Stomach (tissue), 4 donors: ENCODE measurements at regions not wholly inside any gene's neighbourhood (a gene's known extent, or its start where the extent isn't known, plus 50 kb on each side); places are given as distances from the start of the nearest gene placed in this dataset.
A peak's percentile ranks its signal among the peaks of the same experiment; 100 is the strongest.

ENCODE experiments used
- EP300 ChIP-seq: sonication (generic); formaldehyde crosslinking; IDR thresholded peaks from one replicate; pipeline ENCODE4 v1.6.1; 2017; ENCODE audit warnings: antibody characterized with exemption
- POLR2A ChIP-seq, 4 donors: fragments of 450-650 bp; IDR thresholded peaks; one replicate each; pipeline ENCODE4 v1.6.1; 2016; ENCODE audit warnings: antibody characterized with exemption in 4 of 4, control low read depth in 2 of 4, mild to moderate bottlenecking in 1 of 4, moderate library complexity in 1 of 4
- POLR2AphosphoS5 ChIP-seq, 3 donors: sonication (generic); formaldehyde crosslinking; IDR thresholded peaks; one replicate each; pipeline ENCODE4 v1.6.1; 2016; ENCODE audit warnings: antibody characterized with exemption in 3 of 3
- TF ChIP-seq, protein P1 (sequence below), 7 experiments: fragments of 450-650 bp in 4 of 7; fragments of 200-600 bp in 3 of 7; sonication (generic) in 3 of 7; IDR thresholded peaks; one replicate each; pipeline ENCODE4 v1.5.1; 2016 to 2019; ENCODE audit warnings: antibody characterized with exemption in 7 of 7, control low read depth in 2 of 7, mild to moderate bottlenecking in 1 of 7

DNA sequence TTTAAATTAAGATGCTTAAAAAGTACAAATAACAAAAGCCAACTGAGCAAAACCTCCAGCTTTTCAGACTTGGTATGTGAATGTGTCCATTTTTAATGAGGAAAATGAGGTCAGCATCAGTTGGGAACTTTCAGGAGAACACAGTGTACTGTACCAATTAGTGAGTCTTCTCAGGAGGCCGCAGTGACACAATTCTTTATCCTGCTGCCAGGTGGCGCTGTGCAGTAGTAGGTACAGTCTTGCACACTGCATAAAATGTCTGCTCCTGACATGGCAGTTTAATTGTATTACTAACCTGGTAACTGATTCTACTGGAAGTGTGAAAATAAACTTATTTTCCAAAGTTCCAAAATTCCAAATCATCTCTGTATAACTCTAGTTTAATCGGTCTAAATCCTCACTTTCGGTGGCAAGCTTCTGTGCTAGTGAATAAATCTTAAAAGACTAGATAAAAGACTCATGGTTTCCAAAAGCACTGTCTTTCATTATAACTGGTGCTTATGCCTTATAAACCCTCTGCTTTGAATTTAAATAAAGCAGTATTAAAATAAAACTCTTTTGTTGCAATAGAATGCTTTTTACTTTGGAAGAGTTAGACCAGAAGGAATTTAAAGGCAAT lies 214.8 kb upstream of the MMS22L start:
- TF ChIP-seq POLR2A (IDR thresholded peaks at IDR 0.05): no peak
- no peak for TF ChIP-seq POLR2AphosphoS5 (IDR thresholded peaks at IDR 0.05)
- TF ChIP-seq, protein P1, sequence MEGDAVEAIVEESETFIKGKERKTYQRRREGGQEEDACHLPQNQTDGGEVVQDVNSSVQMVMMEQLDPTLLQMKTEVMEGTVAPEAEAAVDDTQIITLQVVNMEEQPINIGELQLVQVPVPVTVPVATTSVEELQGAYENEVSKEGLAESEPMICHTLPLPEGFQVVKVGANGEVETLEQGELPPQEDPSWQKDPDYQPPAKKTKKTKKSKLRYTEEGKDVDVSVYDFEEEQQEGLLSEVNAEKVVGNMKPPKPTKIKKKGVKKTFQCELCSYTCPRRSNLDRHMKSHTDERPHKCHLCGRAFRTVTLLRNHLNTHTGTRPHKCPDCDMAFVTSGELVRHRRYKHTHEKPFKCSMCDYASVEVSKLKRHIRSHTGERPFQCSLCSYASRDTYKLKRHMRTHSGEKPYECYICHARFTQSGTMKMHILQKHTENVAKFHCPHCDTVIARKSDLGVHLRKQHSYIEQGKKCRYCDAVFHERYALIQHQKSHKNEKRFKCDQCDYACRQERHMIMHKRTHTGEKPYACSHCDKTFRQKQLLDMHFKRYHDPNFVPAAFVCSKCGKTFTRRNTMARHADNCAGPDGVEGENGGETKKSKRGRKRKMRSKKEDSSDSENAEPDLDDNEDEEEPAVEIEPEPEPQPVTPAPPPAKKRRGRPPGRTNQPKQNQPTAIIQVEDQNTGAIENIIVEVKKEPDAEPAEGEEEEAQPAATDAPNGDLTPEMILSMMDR (IDR thresholded peaks at IDR 0.05): peak in 5 of 7 experiments; percentile 32 to 76 (median 69)
- TF ChIP-seq EP300: no peak
